ENCODE measurements at regions not wholly inside any gene's neighbourhood (a gene's known extent, or its start where the extent isn't known, plus 50 kb on each side); places are given as distances from the start of the nearest gene placed in this dataset.

DNA sequence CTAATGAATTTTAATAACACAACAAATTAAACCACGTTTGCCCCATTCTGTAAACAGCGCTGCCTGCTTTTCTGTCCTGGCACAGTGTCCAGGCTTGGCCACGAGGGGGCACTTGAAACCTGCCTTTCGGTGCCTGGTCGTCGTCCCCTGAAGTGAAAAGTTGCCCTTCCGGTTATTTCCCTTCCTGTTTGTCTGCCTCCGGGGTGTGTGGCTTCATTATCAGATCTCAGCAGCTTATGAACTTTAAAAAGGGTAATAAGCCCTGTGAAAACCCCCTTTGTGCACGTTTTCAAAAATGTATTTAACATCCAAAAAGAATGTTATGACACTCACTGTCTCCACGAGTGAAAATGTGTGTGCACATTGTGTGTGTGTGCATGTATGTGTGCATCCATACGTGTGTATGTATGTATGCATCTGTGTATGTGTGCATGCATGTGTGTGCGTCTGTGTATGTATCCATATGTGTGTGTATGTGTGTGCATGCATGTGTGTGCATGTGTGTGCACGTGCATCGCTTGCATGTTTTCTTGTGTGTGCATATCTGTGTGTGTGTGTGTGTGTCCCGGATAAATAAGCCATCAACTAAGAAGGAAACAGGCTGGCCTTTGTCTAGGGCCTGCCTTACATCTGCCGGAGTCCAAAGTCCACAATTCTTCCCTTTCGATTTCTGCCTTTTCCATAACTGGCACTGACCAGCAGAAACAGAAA, 358.4 kb downstream of the THBS2 start:
- no peak for DNase-seq

DNA sequence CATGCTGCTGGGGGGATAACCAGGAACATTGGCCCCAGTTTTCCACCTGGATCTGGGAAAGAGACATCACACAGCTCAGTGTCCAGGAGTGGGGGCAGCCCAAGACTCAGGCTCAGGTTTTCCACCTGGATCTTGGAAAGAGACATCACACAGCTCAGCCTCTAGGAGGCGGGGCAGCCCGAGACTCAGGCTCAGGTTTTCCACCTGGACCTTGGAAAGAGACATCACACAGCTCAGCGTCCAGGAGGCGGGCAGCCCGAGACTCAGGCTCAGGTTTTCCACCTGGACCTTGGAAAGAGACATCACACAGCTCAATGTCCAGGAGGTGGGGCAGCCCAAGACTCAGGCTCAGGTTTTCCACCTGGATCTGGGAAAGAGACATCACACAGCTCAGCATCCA, 361.6 kb downstream of the THBS2 start:
- DNase-seq = no peak

DNA sequence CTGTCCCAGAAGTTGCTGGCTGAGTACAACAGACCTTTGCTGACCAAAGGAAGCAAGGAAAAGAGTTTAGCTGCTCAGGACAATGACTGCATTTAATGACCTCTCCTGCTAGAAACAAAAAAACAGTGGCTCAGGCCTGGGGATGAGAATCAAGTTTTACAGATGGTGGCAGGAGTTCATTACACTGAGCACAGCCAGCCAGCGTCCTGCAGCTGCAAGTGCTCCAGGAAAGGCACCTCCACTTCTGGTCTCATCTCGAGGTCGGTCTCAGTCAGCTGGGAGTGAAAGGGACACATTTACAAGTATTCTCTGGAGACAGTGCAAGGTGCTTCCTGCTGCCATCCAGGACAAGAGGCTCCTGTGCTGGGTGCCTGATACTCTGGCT, 362.7 kb downstream of the THBS2 start:
- no peak for DNase-seq

DNA sequence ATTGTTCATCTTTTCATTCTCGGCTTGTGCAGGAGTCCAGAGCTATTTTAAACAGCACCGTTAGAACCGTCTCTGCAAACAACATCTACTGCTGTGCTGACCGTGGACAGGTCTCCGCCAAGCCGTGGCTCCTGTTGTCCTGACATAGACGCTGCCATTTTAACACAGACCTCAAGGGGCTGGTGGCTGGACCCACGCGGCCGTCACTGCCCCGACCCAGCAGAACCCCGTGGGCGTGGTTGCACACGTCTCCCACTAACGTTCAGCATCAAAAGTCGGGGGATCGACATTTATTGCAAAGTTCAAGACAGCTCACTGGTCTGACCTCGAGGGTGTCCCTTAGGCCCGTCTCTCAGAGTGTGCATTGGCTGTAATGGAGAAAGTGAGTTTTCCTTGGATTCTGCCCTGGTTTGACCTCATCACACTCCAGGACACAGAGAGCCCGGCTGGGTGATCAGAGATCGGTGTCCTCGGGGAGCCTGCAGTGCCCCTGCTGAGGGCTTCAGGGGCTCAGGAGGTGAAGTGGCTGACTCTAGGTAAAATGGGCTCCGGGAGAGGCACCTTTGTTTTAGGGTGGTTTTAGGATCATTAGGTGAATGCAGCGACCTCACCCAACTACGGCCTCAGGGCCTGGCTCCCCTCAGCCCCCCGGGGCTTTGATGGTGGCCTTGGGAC, 363.2 kb downstream of the THBS2 start:
- DNase-seq = no peak

DNA sequence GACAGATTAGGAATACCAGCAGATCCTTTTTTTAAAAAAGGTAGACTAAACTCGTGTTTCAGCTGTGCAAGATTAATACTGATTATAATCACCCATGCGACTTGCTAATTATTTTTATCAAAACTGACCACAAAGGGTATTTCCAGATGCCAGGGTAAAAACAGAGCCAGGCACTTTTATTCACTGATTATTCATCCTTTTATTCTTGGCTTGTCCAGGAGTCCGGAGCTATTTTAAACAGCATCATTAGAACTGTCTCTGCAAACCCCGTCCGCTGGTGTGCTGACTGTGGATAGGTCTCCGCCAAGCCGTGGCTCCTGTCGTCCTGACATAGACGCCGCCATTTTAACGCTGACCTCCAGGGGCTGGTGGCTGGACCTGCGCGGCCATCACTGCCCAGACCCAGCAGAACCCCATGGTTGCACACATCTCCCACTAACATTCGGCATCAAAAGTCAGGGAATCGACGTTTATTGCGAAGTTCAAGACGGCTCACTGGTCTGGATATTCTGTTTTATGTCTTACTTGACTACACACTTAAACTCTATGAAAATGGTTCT, 364.8 kb downstream of the THBS2 start:
- no peak for DNase-seq

DNA sequence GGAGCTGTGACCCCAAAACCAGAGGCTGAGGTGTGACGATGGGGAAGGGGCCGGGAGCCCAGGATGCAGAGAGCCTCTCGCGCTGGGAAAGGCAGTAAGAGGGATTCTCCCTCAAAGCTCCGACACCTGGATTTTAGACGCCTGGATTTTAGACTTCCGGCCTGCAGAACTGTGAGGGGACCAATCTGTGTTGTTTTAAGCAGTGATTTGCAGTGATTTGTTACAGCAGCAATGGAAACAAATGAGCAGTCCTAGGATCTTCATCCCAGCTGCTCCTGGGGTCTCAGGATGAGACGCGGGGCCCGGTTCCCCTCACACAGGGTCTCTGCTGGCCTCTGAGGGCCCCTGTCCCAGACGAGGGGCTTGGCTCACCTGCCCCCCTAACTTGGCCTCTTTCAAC, 365.5 kb downstream of the THBS2 start:
- DNase-seq = no peak

DNA sequence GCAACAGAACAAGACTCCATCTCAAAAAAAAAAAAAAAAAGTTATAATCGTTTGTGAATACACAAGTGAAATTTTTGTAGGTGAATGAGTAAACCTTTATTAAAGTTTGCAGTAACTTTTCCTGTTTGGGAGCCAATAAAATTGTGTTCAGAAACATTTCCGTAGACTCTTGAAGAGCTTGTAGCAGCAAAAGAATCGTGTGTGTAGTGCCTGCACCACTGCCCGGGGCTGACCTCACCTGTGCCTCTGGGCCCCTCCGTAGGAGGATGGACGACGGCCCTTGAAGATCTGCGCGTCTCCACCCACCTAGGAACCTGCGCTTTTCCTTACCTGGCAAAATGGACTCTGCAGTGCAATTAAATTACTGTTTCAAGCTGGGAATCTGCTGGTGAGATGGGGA, 366.0 kb downstream of the THBS2 start:
- DNase-seq = no peak

DNA sequence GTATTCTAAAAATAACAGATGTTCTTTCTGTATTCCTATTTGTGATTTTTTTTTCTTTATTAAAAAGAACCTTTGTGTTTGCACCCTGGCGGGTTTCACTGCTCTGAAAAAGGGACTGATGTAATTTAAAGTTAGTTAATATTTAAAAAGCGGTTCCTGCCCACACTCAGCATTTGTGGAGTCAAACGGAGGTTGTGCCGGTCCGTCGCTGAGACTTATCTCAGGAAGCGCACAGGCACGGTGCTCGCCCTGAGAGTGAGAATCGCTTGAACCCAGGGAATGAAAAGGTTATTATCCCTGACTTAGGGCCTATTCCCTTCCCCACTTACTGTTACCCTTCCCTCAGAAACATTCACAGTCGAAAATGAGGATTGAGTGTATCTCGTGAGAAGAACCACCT, 366.7 kb downstream of the THBS2 start:
- no peak for DNase-seq

DNA sequence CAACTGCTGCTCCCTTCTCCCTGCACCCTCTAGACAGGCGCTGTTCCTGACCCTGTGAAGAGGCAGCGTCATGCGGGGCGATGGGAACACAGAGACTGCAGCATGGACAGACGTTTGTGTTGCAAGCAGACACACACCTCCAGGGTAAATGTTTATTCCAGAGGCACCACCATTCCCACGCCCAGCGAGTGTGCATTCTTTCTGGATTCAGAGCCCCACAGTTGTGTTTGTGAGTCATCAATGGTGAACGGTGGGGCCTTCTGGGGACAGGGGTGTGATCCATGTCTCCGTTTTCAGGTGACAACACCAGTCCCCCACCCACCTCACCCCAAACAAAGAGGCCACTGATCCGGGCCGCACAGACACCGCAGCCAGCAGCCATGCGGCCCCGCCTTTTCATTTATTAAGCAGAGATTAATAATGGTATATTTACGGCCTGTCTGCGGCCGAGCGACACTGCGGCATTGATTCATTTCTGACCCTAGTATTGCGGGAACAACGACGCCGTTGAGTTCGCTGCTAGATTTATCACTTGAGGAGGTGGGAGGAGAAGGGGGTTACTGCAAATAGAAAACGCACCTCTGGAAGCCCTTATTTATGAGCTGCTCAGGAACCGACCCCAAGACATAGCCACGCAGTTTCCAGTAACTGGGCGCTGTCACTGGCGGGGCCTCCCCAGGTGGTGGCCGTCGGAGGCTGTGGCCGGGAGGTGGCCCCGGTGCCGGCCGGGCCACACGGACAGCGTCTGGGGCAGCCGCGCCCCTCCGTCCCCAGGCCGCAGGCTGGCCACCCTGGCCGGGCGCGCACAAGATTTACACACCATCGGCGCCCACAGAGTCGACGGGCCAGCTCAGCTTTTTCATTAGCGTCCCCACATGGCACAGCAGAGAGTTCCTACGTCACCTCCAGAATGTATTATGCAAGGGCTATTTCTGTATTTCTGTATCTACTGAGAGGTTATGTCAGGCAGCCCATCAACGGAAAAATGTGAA, 367.6 kb downstream of the THBS2 start:
- DNase-seq = no peak

DNA sequence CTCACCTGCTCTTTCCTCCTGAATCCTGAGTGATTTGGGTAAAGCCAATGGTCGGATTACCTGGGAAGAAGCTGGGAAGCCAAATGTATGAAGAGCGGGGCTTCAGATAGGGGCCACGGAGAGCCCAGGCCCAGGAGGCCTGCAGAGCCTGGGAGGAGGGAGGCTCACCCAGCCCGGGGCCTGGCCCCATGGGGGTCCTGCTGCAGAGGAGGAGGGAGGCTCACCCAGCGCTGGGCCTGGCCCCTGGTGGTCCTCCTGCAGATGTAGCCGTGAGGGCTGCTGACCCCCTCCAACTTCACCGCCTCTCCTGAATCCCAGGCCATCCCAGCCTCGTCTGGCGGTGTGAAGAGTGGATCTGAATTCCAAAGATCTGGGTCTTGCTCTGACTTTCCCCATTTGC, 368.4 kb downstream of the THBS2 start:
- no peak for DNase-seq

DNA sequence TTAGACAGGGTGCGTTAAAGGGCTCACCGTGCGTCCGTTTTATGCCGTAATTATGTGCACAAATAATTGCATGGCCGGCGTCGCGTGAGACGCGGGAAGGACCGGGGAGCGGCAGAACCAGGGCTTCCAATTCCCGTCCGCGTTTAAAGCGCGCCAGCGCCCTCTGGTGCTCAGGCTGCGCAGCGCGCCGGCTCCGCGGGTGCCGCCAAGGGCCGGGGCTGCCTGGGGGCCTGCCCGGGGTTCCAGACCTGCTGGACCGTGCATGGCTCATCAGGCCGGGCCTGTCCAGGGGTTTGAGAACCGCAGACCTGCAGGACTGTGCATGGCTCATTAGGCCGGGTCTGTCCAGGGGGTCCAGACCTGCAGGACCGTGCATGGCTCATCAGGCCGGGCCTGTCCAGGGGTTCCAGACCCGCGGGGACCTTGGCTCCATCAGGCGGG, 369.0 kb downstream of the THBS2 start:
- no peak for DNase-seq

DNA sequence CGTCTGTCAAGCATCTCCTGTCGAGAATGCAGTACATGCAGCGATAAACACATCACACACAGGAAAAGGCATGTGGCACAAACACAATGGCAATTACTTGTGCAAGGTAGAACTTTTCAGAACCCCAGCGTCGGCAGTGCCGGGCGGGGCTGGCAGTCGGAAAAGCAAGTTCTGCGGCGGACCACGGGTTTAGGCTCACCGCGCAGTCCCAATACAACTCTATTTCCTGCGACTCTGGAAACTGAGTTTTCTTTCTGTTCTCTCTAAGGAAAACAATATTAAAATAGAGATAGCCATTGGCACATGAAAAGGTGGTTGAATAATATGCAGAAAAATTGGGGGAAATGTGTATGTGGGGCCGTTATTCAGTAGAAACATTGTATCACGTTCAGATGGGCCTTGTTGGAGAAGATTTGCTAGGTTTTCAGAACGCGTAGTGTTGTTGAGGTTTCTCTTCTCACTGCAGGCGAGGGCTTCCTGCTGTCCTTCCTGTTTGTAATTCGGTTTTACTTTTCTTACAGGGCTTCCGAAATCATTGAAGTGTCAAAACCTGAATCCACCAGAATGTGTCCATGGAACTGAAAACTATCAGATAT, 369.5 kb downstream of the THBS2 start:
- DNase-seq = no peak

DNA sequence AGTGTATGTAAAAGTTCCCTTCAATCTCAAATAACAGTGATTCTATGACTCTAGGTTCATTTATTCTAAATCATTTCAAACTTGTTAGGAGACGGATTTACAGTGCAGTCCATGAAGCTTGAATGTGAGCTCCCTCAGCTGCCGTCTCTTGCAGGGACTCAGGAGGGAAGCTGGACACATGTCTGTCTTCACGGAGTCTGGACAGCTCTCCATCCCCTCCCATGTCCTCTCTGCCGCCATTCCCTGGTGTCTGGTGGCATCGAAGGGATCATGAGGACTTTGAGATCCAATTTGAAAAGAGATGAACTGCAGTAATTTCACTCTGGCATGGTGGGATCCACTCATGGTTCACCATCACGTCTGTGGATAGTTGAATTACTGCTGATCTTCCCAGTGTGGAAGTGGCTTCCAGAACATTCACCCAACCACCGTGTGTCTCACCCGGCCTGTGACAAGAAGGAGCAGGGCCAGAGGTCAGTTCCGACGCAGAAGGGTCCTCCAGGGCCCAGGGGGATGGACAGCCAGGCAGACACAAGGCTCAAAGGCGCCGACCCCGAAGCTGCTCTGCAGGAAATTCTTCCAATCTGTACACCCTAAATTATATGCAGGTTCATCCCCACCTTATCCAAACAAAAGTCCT, 370.1 kb downstream of the THBS2 start:
- no peak for DNase-seq

DNA sequence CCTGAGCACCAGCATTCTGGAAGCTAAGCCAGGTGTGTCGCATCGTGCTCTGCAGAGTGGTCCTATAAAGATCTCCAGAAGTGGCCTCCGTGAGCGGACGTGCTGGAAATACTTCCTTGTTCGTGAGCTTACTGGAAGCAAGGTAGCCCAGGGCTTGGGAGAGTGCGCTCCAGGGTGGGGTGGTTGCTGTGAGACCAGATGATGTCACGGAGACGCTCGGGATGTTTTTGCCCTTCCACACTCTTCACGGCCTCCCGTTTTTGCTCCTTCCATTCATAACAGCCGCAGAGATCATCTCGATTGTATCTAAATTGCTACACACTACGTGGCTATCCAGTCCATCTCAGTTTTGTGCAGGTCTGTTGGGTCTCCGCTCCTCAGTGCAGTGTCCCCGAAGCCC, 373.4 kb downstream of the THBS2 start:
- no peak for DNase-seq

DNA sequence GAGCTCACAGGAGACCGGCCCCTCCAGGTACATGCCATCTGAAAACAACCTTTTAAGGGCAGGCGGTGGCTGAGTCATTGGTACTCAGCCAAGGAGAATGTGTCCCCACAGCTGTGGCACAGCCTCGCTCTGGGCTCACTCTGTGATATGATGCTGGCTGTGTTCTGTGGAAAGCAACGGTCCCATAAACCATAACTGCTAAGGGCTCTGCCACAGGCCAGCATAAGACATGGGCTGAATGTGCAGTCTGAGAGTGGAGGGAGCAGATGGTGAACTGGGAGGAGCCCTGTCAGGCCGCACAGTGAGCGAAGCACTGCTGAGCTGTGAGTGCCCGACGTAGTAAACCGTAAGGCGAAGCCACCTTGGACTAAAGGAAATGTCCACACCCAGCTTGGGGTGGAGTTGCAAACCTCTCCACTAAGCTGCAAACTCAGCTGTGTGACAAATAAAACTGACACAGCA, 375.8 kb downstream of the THBS2 start:
- DNase-seq = no peak

DNA sequence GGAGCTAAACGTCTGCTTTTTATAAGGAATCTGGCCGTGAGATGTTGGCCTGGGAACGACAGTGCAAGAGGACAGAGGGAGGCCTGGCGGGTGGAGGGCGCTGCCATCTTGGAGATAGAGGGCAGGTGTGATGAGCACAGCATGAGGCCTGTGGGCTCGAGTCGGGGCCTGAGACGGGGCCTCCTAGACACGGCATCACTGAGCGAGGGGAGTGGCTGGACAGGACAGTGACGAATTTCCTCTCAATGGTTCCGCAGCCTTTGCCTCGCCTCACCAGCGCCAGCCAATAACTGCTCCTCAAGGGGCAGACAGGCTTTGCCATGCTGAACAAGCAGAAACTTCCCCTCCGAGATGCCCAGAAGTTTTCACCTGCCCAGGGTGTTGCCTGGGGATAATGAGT, 376.7 kb downstream of the THBS2 start:
- DNase-seq = no peak

DNA sequence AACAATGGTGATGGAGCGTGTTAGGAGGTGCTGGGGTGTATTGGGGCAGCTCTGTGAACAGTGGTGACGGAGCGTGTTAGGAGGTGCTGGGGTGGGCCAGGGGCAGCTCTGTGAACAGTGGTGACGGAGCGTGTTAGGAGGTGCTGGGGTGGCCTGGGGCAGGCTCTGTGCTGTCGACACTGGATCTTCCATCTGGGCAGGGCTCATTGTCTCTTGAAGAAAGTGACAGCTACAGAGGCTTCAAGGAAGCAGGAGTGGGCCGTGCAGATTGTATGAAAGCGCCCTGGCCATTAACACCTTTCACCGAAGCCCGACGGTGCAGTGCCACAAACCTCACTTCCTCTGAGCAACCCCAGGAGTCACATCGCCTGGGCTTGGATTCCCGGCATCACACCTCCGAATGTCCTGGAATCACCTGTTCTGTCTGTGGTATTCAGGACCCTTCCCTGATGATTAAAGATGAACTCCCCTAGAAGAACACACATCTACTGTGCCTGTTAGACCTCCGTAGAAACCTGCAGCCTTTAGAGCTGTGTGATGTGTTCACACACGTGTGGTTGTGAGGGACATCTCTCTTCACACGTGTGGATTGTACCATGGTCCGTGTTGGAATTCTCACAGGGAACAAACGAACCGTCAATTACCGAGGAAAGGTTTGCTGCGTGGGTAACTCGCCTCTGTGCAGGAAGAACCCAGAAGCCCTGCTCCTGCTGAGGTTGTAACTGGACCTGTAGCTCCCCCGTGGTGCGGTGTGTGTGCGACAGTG, 377.7 kb downstream of the THBS2 start:
- no peak for DNase-seq

DNA sequence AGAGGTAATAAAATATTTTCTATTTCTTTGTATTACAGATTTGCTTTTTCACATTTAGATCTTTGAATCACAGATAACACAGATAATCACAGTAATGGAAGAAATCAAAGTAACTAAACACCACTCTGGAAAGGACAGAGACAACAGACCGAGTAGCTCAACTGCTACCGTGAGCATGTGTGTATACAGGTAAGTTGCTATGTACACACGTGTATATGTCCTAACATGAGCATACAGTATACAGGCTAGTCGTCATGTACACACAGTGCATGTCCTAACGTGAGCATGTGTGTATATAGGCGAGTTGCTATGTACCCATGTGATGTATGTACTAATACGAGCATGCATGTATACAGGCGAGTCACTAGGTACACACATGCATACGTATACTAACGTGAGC, 379.0 kb downstream of the THBS2 start:
- DNase-seq = no peak

DNA sequence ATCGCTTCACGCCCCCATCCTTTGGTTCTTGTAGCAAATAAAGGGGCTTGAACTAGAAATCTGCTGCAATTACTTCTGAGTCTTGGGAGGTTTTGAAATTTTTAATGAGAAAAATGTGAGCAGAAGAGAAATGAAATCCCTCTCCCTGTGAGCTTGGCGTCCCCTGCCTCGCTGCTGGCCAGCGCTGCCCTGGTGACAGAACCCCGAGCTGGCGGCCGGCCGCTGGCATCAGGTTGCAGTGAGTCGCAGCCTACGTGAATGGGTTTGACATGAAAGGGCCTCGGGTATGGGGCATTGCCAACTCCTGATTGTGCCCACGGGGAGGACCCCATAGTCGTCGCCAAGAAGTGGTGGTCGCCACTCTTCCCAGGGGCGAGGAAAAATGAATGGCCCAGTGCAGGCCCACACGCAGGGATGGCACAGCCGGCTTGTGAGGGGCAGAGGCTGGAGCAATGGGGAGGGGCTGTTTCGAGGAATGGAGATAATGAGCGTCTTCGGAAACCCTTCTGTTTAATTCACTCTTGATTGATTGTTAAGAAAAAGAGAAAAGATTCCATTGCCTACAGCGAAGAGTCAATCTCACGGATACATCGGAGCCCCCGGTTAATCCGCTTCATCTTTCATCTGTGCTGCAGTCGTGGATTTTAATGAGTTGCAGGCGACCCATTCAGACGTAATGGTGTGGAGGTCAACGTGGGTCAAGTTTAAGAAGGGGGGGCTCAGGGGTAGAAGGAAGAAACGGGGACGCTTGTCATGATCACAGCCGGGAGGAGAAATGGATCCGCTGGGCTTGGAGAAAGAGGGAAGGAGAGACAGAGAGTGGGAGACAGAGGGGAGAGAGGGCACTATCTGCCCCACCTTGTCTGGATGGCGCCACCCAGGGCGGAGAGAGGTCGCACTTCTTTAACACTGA, 380.1 kb downstream of the THBS2 start:
- no peak for DNase-seq

DNA sequence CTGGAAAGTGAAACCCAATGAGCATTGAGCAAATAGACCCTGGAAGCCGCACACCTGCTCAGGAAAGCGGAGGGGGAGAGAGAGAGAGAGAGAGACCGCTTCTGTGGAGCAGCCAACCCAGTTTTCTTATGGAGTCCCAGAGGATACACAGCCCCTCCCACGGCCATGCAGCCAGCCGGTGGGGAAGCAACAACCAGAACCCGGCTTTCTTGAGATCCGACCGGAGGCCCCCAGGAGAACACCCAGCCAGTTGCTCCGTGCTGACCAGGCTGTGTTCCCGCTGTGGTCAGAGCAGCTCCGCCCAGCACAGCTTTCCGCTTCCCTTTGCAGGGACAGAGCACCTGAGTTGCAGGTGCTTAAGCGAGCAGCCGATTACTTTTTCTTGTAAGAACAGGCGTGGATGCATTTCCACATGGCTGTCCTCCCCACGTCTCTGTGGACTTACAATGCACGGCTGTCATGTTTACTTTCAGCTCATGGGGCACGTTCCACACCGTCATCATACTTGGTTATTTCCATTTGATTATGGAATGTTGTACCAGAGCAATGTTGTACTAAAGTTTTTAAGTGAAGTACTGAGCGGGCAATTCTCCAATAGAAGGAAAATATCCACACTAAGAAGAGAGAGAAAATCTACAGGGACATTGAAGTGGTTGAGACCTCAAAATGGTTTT, 381.9 kb downstream of the THBS2 start:
- no peak for DNase-seq

All from SIG-M5 (cell line).